ENCODE measurements at regions not wholly inside any gene's neighbourhood (a gene's known extent, or its start where the extent isn't known, plus 50 kb on each side); places are given as distances from the start of the nearest gene placed in this dataset.

DNA sequence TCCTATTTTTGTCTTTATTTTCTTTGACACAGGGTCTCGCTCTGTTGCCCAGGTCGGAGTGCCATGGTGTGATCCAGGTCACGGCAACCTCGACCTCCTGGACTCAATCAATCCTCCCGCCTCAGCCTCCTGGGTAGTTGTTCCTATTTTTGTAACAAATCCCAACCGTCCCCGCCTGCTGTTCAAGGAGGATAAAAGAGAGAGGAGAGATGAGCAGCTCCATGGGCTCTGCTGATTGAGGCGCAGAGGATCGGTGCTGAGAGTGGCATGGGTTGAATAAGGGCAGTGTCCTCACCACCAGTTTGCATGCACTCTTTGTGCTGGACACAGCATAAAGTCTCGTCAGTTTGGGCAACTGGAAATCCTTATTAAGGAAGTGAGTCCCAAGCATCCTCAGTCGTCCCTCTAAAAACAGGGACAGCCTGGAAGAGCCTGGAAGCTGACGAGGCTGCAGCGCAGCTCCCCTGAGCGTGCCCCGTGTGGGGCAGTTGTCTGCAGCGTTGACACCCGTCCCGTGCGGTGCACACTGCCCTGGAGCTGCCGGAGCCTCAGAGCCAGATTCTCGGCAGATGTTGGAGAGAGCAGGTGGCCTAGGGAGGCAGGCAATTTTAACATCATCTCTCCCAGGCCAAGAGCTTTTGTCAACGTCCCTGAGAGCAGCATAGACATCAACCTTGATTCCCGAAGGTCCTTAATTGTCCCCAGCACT lies 404.2 kb upstream of the RNF32 start:
- Histone ChIP-seq H3K27ac (ENCODE audit: poor library complexity, severe bottlenecking) (no peak overlapping the region), H3K27me3 (ENCODE audit: insufficient read depth, poor library complexity, severe bottlenecking) (no peaks in the 10 kb centered on the region), H3K9me3 (ENCODE audit: severe bottlenecking) (no peaks in the 10 kb centered on the region), H3K4me3 (ENCODE audit: severe bottlenecking) (no peak overlapping the region), H3K4me1 (ENCODE audit: insufficient read depth, poor library complexity, severe bottlenecking) (no peaks in the 10 kb centered on the region), H3K36me3 (ENCODE audit: low read depth) (no peaks in the 10 kb centered on the region)
- ATAC-seq (ENCODE audit: low read depth) (no peak), DNase-seq (ENCODE audit: low spot score) (no peak)
- TF ChIP-seq, protein P1, sequence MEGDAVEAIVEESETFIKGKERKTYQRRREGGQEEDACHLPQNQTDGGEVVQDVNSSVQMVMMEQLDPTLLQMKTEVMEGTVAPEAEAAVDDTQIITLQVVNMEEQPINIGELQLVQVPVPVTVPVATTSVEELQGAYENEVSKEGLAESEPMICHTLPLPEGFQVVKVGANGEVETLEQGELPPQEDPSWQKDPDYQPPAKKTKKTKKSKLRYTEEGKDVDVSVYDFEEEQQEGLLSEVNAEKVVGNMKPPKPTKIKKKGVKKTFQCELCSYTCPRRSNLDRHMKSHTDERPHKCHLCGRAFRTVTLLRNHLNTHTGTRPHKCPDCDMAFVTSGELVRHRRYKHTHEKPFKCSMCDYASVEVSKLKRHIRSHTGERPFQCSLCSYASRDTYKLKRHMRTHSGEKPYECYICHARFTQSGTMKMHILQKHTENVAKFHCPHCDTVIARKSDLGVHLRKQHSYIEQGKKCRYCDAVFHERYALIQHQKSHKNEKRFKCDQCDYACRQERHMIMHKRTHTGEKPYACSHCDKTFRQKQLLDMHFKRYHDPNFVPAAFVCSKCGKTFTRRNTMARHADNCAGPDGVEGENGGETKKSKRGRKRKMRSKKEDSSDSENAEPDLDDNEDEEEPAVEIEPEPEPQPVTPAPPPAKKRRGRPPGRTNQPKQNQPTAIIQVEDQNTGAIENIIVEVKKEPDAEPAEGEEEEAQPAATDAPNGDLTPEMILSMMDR (IDR thresholded peaks at IDR 0.05; ENCODE audit: poor library complexity, severe bottlenecking), result no peak

GRCh38 chr7:156234666-156235494 lies 405.7 kb upstream of the RNF32 start:
- ATAC-seq (ENCODE audit: low read depth), result no peak

GRCh38 chr7:156234192-156234591 lies 406.4 kb upstream of the RNF32 start:
- H3K9me3 ChIP-seq (ENCODE audit: severe bottlenecking), result no peaks in the 10 kb centered on the region
- H3K4me1 ChIP-seq (ENCODE audit: insufficient read depth, poor library complexity, severe bottlenecking), result no peaks in the 10 kb centered on the region
- DNase-seq (ENCODE audit: low spot score) (no peak), ATAC-seq (ENCODE audit: low read depth) (no peak)
- TF ChIP-seq, protein P1 (IDR thresholded peaks at IDR 0.05; ENCODE audit: poor library complexity, severe bottlenecking), result no peak
- H3K27me3 ChIP-seq (ENCODE audit: insufficient read depth, poor library complexity, severe bottlenecking), result no peaks in the 10 kb centered on the region
- no peaks in the 10 kb centered on the region for H3K36me3 ChIP-seq (ENCODE audit: low read depth)
- H3K27ac ChIP-seq (ENCODE audit: poor library complexity, severe bottlenecking), result no peak overlapping the region
- H3K4me3 ChIP-seq (ENCODE audit: severe bottlenecking), result no peak overlapping the region

More at GRCh38 chr7:156234666-156235494, 405.7 kb upstream of the RNF32 start:
- DNase-seq (ENCODE audit: low spot score), result no peak
- H3K27me3 ChIP-seq (ENCODE audit: insufficient read depth, poor library complexity, severe bottlenecking), result no peaks in the 10 kb centered on the region
- H3K4me1 ChIP-seq (ENCODE audit: insufficient read depth, poor library complexity, severe bottlenecking), result no peaks in the 10 kb centered on the region
- no peaks in the 10 kb centered on the region for H3K36me3 ChIP-seq (ENCODE audit: low read depth)
- no peak overlapping the region for H3K4me3 ChIP-seq (ENCODE audit: severe bottlenecking)
- no peak overlapping the region for H3K27ac ChIP-seq (ENCODE audit: poor library complexity, severe bottlenecking)
- H3K9me3 ChIP-seq (ENCODE audit: severe bottlenecking), result no peaks in the 10 kb centered on the region
- TF ChIP-seq, protein P1 (IDR thresholded peaks at IDR 0.05; ENCODE audit: poor library complexity, severe bottlenecking), result no peak

GRCh38 chr7:156232931-156233705 lies 407.5 kb upstream of the RNF32 start:
- no peak overlapping the region for H3K27ac ChIP-seq (ENCODE audit: poor library complexity, severe bottlenecking)
- H3K4me1 ChIP-seq (ENCODE audit: insufficient read depth, poor library complexity, severe bottlenecking), result no peaks in the 10 kb centered on the region
- H3K27me3 ChIP-seq (ENCODE audit: insufficient read depth, poor library complexity, severe bottlenecking), result no peaks in the 10 kb centered on the region
- H3K9me3 ChIP-seq (ENCODE audit: severe bottlenecking), result no peaks in the 10 kb centered on the region
- H3K36me3 ChIP-seq (ENCODE audit: low read depth), result no peaks in the 10 kb centered on the region
- H3K4me3 ChIP-seq (ENCODE audit: severe bottlenecking), result no peak overlapping the region
- TF ChIP-seq, protein P1 (IDR thresholded peaks at IDR 0.05; ENCODE audit: poor library complexity, severe bottlenecking), result no peak
- ATAC-seq (ENCODE audit: low read depth) (no peak), DNase-seq (ENCODE audit: low spot score) (no peak)

Measured in RWPE2 (cell line).